Activated CD4-positive, alpha-beta T cell treated with anti-CD3 and anti-CD28 coated beads for 4 hours (primary cell): ENCODE measurements at regions not wholly inside any gene's neighbourhood (a gene's known extent, or its start where the extent isn't known, plus 50 kb on each side); places are given as distances from the start of the nearest gene placed in this dataset.

Experiments
- DNase-seq, 2 donors: peaks; one replicate each; pipeline ENCODE4 v3.0.0-alpha.2; 2020

GRCh38 chr2:111632661-111633060, 251.3 kb downstream of the ANAPC1 start:
- DNase-seq, result no peak

GRCh38 chr2:111633189-111633588, 250.8 kb downstream of the ANAPC1 start:
- DNase-seq, result no peak

- DNase-seq, result no peak
These were observed 250.3 kb downstream of the ANAPC1 start for GRCh38 chr2:111633643-111634042.

GRCh38 chr2:111634050-111634794, 249.8 kb downstream of the ANAPC1 start:
- no peak for DNase-seq

GRCh38 chr2:111634995-111635538, 248.9 kb downstream of the ANAPC1 start:
- DNase-seq, result no peak

GRCh38 chr2:111636905-111637304, 247.1 kb downstream of the ANAPC1 start:
- no peak for DNase-seq

- DNase-seq, result no peak
These were observed 245.6 kb downstream of the ANAPC1 start for GRCh38 chr2:111638274-111638877.

GRCh38 chr2:111640480-111640879, 243.5 kb downstream of the ANAPC1 start:
- DNase-seq, result no peak

GRCh38 chr2:111642586-111643327, 241.2 kb downstream of the ANAPC1 start:
- no peak for DNase-seq

- DNase-seq, result no peak
These were observed 240.2 kb downstream of the ANAPC1 start for GRCh38 chr2:111643759-111644158.

- no peak for DNase-seq
These were observed 236.6 kb downstream of the ANAPC1 start for GRCh38 chr2:111647359-111647758.

- DNase-seq, result no peak
These were observed 232.0 kb downstream of the ANAPC1 start for GRCh38 chr2:111652038-111652437.

GRCh38 chr2:111652681-111653080, 231.3 kb downstream of the ANAPC1 start:
- DNase-seq, result no peak

GRCh38 chr2:111653103-111653624, 230.8 kb downstream of the ANAPC1 start:
- DNase-seq, result no peak

- no peak for DNase-seq
These were observed 230.1 kb downstream of the ANAPC1 start for GRCh38 chr2:111653913-111654312.

- DNase-seq, result no peak
These were observed 229.2 kb downstream of the ANAPC1 start for GRCh38 chr2:111654829-111655228.

GRCh38 chr2:111656436-111656835, 227.6 kb downstream of the ANAPC1 start:
- DNase-seq, result no peak

- DNase-seq, result no peak
These were observed 227.1 kb downstream of the ANAPC1 start for GRCh38 chr2:111656894-111657293.

GRCh38 chr2:111657351-111657975, 226.5 kb downstream of the ANAPC1 start:
- DNase-seq, result no peak

- DNase-seq, result no peak
These were observed 224.3 kb downstream of the ANAPC1 start for GRCh38 chr2:111659361-111660333.

GRCh38 chr2:111660811-111661210, 223.2 kb downstream of the ANAPC1 start:
- DNase-seq, result no peak
